IMR-90 (cell line): ENCODE measurements at regions not wholly inside any gene's neighbourhood (a gene's known extent, or its start where the extent isn't known, plus 50 kb on each side); places are given as distances from the start of the nearest gene placed in this dataset.

Source experiments
- CEBPB ChIP-seq: IDR thresholded peaks from 2 replicates; pipeline ENCODE4 v1.6.1; 2012; ENCODE audit warnings: low read depth, low read length, improper control_type of control experiment
- POLR2A ChIP-seq: IDR thresholded peaks from 2 replicates; pipeline ENCODE4 v1.6.1; 2012; ENCODE audit warnings: mild to moderate bottlenecking, low read depth, low read length

DNA sequence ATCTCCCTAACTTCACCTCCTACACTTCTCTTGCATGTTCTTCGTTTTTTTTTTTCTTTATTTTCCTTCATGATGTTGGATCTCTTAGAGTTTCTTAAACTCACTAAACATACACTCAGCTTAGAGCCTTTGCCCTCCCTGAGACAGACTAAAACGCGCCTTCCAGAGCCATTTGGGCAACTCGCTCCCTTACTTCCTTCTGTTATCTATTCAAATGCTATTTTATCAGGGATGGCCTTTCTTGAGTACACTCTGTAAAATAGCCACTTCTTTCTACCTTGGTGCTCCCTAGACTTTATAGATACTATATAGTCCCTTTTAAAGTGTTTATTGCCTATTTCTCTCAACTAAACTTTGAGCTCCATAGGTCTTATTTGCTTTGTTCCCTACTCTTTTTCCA, 598.2 kb upstream of the NECTIN3 start:
- TF ChIP-seq CEBPB (no peak), POLR2A (no peak)
